ENCODE measurements at regions not wholly inside any gene's neighbourhood (a gene's known extent, or its start where the extent isn't known, plus 50 kb on each side); places are given as distances from the start of the nearest gene placed in this dataset.

DNA sequence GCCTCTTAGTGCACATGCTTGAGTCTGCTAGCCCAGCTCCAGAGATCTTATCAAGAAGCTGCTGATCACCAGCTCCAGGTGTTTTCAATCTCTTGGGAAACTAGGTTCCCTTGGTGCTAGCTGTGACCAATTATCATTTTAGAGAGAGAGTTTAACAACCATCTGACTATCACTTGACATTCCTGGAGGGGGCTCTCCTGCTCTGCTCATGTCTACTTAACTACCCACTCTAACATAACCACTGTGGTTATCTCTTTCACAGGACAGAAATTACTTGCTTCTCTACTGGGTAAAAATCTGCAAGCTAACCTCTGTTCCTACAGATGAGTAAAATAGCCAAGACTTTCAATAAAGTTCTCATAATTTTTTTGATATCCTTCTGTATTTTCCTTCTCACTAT lies 823.4 kb upstream of the GJE1 start:
- no peak for DNase-seq (ENCODE audit: low spot score)

DNA sequence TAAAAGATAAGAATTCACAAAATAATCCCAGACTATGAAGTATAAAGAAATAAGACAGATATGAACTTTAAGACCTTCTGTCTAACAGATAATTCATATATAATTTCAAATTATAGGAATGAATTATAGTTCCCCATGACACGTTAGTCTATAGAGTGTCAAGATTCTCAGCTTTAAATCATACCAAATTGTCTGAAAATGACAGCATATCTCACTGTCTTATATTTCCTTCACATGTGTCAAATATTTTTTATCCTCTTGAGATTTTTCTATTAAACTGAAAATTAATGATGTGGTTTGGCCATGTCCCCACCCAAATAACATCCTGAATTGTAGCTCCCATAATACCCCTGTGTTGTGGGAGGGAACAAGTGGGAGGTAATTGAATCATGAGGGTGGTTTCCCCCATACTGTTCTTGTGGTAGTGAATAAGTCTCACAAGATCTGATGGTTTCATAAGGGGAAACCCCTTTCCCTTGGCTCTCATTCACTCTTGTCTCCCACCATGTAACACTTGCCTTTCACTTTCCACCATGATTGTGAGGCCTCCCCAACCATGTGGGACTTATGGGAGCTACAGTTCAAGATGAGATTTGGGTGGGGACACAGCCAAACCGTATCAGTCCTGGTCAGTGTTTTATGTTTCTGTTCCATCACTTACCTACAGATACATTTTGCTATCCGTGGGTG lies 825.3 kb upstream of the GJE1 start:
- DNase-seq (ENCODE audit: low spot score): no peak

DNA sequence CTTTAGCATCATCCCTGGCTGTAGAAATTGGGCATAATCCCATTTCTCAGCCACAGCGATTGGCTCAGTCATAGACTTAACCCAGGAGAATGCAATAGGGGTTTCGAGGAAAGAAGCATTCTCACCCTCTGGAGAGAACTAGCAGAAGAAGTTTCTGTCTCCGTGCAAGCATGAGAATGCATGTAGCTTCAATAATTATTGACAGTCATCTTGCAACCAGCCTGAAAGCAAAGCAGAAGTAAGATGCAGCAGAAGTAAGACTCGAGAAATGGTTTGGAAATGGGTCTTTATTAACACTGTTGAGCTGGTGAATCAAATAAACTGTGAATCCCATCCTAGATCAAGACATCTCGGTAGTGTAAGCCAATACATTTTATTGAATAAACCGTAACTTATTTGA lies 828.8 kb upstream of the GJE1 start:
- no peak for DNase-seq (ENCODE audit: low spot score)

DNA sequence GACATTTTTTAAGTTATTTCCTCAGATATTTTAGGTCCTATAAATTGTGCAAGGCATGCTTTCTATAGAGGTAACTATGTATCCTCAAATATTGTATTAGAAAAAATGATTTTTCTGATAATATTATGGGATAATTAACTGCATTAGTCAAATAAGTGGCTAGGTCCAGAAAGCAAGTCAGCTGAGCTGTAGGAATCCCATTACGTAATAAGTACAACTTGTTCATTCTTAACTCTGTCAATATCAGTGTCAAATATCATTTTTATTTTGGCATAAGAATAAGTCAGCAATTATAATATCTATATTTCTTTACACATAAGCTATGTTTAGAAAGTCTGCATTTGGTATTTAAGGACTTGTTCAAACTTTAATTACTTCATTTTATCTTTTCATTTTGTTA lies 830.9 kb upstream of the GJE1 start:
- DNase-seq (ENCODE audit: low spot score): no peak

DNA sequence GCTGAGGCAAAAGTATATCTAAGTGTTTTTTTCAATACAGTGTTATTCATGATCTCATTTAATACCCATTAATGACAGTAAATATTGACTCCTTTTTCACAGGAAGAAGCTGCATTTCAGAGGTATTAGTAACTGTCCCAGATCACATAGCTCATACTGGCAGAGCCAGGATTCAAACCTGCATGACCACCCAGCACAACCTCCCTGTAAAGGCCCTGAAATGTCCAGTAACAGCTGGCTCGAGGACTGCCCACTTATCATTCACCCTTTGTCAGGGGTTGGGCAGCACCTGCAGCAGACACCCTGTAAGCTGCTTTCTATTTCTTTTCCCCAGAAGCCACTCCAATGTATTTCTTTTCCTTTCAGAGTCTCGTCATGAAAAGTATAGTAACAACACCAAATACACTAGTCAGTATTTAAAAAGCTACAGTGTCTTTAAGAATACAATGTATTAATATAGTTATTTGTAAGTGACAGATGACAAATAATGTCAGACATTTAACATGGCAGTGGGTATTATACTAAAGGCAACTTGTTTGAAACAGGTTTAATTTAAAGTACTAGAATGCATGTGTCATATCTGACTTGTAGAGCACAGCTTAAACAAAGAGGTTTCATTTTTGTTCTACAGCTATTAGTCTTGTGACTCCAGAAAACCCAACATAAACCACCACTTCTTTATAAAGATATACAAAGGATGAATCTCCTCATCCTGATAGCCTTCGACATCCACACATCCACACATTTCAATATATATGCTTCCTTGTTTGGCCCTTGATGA lies 841.6 kb upstream of the GJE1 start:
- no peak for DNase-seq (ENCODE audit: low spot score)

DNA sequence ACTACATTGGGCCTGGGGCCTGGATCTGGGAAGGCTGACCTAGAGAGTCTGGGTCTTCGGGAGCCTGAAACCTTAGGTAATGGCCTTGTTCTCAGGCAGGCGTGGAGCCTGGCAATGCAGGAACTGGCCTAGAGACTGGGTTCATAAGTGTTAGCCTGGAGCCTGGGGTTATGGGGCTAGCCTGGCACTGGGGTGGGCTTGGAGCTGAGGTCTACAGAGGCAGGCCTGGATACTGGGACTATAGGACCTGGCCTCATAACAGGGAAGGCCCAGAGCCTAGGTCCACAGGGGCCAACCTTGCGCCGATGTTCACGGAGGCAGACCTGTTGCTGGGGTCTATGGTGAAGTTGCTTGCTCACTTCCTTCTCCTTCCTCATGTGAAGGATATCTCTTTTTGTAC lies 843.8 kb upstream of the GJE1 start:
- no peak for DNase-seq (ENCODE audit: low spot score)

DNA sequence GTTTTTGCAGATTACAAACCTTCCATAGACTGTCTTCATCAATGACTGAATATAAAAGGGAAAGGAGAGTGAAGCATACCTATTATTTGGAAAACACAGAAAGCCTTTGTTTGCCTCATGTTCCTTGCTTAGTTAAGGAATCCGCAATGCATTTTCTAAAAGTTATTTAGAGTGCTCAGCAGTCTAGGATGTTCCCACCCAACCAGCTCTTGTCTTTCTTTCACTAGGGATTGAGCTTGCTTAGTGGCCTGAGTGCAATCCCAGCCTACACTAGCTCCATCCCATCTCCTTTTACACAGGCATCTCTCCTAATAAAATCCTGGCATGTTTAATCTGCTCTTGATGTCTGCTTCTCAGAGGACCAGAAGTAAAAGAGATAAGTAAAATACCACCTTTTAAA lies 850.5 kb upstream of the GJE1 start:
- no peak for DNase-seq (ENCODE audit: low spot score)

DNA sequence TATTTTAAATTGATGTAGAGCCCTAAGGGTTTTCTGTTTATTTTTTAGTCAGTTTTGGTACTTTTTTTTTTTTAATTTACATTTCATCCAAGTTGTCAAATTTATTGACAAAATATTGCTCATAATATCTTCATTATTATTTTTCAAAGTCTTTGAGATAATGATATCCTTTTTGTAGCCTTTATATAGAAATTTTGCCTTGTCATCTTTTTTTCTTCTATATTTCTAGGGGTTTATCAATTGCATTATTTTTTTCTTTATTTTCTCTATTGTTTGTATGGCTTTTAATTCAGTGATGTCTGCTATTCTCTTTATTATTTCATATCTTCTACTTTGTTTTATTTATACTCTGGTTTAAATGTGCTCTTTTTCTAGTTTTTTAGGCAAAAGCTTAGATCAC lies 863.0 kb upstream of the GJE1 start:
- no peak for DNase-seq (ENCODE audit: low spot score)

DNA sequence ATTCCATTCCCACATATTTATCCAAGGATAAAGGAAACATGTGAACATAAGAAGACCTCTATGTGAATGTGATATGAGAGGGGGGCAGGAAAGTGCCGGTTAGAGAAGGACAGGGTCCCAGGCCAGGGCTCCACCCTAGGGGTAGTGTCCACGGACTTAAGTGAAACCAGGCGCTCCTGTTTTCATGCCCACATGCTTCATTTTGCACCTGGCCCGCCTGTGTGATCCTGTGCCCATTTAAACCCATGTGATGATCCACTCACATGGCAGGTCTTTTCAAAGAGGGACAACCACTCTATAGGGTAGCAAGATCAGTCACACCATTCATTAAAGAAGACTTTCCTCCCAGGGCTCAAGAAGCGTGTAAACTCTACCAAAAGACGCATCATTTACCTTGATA lies 865.3 kb upstream of the GJE1 start:
- DNase-seq (ENCODE audit: low spot score): no peak

DNA sequence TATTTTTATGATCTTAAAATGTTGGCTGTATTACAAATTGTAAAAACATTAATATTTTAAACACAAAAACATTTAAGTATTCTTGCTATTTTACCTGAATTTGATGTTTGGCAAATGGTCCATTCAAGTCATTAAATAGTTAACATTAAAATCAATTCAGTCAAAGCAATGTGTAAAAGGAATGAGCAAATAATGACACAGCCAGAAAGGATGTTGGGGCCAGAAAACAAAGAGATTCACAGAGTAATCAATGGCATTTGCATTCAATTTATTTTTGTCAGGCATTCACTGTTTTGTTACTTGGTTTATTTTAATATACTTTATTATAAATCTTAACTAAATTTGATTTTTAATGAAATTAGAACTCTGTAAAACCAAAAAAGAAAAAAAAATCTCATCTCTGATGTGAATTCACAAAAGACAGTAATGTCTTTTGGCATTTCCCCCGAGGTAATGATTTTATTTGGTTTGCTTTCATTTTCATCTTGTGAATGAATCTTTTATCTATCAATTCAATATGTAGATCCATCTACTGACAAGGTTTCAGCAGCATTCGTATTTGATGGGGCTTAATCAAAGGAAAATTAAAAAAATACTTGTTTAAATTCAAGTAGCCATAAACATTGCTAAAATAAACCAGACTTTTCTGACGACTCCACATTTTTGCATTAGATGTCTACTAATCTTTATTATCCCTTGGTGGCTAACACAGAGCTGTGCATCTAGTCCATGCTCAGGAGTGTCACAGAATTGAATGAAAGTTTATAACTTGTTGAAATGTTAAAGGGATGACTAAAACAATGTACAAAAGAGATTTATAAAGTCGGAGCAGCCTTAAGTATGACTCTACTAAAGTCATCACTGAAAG lies 866.7 kb upstream of the GJE1 start:
- no peak for DNase-seq (ENCODE audit: low spot score)

DNA sequence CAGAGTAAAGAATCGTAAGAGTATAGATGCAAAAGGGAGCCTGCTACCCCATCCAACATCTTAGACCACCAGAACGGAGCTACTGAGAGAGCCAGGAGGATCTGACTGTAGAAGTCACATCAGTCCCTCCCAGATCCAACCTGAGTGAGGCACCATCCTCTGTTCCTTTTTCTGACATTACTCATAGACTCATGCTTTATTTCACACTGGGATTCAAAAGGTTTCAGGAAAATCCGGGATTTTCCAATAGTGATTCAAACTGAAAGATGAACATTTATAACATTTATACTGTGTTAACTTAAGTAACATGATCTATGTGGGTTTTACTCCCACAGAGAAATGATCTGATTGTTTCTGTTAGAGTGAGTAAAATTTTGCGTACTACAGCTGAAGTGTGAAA lies 868.6 kb upstream of the GJE1 start:
- DNase-seq (ENCODE audit: low spot score): no peak

DNA sequence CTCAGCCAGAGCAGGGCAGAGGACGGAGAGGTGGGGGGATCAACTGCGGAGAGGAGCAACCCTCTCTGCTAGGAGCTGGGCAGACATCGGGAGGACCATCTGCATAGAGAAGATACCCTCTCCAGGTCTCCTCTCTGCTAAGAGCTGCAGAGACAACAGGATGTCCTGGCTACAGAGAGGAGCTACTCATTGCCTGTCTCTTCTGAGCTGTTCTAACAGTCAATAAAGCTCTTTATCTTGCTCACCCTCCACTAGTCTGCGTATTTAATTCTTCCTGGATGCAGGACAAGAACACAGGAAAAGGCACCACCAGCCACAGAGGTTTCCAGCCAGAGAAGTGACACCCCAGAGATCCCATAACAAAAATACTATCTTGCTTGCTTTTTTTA lies 871.1 kb upstream of the GJE1 start:
- no peak for DNase-seq (ENCODE audit: low spot score)

DNA sequence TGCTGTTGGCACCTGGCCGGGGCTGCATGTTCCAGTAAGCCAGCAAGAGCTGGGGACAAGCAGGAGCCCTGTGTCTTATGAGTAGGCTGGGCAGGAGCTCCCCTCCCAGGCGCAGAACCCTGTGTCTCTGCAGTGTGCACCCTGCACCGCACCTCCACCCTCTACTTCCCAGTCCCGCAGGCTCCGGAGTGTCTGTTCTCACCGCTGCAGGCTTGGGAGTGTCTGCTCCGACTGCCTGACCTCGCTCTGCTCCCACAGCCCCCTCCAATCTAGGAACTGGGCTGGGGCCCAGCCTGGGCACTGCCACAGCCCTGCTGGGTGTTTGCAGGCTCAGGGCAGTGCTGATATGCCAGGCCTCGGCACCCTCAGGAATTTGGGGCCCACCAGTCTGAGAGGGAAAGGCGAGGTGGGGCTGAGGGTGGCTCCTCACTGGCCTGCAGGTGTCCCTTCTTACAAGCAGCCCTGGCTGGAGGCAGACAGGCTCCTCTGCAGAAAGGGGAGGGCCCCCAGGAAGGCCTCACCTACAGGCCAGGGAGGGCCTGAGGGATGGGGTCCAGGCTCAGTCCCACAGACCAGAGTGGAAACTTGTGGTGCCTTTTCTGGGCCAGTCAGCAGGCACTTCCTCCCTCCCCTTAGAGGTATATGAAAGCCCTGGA lies 871.6 kb upstream of the GJE1 start:
- DNase-seq (ENCODE audit: low spot score): no peak

DNA sequence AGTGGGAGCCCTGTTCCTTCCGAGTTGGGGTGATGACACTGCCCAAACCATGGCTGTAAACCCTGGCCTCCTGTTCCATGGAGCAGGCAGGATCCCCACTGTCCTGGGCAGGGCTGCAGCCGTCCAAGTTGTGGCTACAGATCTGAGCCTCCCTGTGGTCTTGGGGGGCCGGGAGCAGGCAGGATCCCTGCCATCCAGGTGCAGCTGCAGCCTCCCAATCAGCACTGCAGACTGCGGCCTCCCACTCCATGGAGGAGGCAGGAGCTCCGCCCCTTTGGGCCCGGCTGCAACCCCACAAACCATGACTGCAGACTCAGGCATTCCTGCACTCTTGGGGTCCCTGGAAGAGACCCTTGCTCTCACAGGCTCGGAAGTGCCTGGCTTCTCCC lies 872.1 kb upstream of the GJE1 start:
- DNase-seq (ENCODE audit: low spot score): no peak

DNA sequence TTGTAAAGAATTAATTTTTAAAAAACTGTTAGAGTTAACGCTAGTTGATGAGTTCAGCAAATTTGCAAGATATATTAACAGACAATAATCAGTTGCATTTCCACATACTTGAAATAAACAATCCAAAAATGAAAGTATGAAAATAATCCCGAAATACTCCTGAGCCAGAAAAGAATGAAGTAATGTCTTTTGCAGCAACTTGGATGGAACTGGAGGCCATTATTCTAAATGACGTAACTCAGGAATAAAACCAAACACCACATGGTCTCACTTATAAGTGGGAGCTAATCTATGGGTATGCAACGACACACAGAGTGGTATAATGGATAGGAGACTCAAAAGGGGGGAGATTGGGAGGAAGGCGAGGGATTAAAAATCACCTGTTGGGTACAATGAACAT lies 872.9 kb upstream of the GJE1 start:
- DNase-seq (ENCODE audit: low spot score): no peak

DNA sequence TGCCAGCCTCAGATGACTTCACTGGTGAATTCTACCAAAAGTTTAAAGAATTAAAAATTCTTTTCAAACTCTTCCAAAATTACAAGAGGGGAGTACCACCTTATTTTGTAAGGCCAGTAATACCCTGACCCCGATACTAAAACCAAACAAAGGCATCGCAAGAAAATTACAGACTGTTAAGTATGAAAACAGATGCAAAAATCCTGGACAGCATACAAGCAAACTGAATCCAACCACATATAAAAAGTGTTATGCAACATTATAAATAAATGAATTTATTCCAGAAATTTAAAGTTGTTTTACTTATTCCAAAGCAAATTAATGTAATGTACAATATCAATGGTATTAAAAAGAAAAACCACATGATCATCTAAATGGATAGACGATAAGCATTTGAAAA lies 873.6 kb upstream of the GJE1 start:
- no peak for DNase-seq (ENCODE audit: low spot score)

DNA sequence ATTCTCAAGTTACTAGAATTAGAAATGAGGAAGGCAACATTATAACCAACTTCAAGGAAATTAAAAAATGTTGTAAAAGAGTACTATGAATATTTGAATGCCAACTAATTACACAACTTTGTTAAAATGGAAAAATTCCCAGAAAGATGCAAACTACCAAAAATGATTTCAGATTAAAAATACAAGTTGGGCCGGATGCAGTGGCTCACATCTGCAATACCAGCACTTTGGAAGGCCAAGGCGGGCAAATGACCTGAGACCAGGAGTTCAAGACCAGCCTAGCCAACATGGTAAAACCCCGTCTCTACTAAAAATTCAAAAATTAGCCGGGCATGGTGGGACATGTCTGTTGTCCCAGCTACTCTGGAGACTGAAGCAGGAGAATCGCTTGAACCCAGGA lies 874.2 kb upstream of the GJE1 start:
- no peak for DNase-seq (ENCODE audit: low spot score)

DNA sequence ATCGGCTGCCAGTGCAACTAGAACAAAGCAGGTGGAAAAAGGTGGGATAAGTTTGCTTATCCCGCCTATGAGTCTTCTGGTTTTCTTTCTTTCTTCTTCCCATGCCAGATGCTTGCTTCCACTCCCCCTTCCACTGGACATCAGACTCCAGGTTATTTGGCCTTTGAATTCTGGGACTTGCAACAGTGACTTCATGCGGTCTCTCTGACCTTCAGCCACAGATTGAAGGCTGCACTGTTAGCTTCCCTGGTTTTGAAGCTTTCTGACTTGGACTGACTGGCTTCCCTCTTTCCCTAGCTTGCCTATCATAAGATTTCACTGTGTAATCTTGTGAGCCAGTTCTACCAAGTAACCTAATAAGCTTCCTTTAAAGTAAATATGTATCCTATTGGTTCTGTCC lies 878.4 kb upstream of the GJE1 start:
- DNase-seq (ENCODE audit: low spot score): no peak

DNA sequence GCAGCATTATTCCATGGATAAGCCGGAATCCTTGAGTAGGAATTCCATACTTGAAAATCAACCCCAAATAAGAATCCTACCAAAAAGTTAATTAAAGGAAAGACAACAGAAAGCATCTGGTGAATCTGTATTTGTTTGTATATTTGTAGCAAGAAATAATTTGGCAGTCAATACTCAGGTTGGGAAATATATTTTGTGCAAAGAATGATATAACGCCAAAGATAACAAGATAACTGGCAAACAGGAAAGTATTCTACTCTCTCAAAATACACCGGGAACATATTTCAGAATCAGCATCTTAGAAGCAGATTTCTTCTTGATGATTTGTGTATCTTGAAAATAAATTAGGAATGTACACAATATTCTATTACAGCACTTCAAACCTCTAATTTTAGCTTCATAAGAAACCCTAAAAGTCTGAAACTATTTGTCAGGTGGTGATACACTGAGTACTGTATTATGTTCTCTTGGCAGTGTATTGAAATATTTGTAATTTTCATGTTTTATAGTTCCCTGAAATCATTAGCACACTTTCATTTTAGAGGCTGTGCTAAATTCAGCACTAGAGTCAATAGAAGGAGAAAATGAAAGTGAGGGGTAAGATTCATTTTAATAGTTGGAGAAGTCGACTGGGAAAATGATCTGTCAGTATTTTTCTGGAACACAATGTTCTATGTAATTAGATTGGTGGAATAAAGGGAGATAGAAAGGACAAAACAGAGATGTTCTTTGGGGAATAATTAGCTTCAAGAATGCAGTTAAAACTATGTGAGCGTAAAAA lies 879.7 kb upstream of the GJE1 start:
- no peak for DNase-seq (ENCODE audit: low spot score)

DNA sequence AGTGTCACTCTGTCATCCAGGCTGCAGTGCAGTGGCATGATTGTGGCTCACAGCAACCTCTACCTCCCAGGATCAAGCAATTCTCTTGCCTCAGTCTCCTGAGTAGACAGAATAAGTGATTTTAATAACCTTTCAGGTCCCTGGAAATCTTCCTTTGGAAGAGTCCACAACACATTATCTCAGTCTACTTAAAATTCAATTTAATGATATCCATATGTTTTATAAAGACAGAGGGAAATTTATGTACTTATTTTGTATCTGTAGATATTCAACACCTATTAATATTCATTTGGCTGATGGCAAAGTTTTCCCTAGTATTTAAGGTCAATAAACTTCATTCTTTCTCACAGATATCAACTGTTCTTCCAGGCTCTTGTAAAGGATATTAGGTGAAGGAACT lies 881.4 kb upstream of the GJE1 start:
- DNase-seq (ENCODE audit: low spot score): no peak

DNA sequence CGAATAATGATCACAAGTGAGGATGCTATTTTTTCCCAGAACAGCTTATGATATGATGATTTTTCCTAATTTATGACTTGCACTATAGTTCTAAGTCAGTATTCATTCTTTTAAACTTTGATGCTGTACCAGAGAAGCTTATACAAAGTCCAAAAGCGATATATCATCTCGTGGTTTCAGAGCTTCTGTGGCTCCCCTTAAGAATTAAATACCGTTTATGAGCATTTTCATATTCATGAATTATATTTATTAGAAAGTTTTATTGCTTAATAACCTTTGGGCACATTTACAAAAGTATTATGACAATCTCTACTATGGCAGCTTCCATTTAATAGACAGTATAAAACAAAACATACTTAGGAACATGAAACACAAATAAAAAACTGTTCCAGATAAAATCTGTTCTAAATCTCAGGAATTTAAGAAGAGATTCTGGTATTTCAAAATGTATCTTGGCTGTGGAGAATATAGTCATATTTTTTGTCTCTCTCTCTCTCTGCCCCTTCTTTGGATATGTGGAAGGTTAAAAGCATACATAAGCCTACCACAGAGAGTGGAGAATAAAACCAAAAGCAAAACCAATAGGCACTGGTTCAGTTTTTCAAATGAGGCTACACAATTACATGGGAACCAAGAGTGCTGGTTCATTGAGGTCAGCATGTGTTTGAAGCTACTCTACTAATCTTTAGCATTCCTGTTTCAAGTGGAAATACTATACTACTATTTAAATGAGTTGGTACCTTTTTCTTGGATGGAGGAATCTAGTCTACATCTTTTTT lies 884.5 kb upstream of the GJE1 start:
- DNase-seq (ENCODE audit: low spot score): no peak
